Fibroblast of mammary gland (primary cell): ENCODE measurements at regions not wholly inside any gene's neighbourhood (a gene's known extent, or its start where the extent isn't known, plus 50 kb on each side); places are given as distances from the start of the nearest gene placed in this dataset.
A peak's percentile ranks its signal among the peaks of the same experiment; 100 is the strongest.

Experiments used
- DNase-seq: peaks from one replicate; pipeline ENCODE4 v3.0.0-alpha.2; 2010; ENCODE audit warnings: low read depth
- H3K4me3 ChIP-seq: 2 replicates; pipeline ENCODE4 v1.5.1; 2011; ENCODE audit warnings: low read depth, mild to moderate bottlenecking, low read length, moderate library complexity; ENCODE audit not compliant: control insufficient read depth
- CTCF ChIP-seq: conservative IDR thresholded peaks from 2 replicates; pipeline ENCODE4 v1.5.1; 2011; ENCODE audit warnings: low read depth, low read length, inconsistent platforms; ENCODE audit not compliant: control insufficient read depth, insufficient read depth

GRCh38 chr11:46223252-46223513 lies 54.3 kb upstream of the CREB3L1 start:
- no peak for TF ChIP-seq CTCF
- no peak for DNase-seq
- no peak overlapping the region for H3K4me3 ChIP-seq

GRCh38 chr11:46222490-46223251 lies 54.8 kb upstream of the CREB3L1 start:
- peak; percentile 18 for DNase-seq

DNA sequence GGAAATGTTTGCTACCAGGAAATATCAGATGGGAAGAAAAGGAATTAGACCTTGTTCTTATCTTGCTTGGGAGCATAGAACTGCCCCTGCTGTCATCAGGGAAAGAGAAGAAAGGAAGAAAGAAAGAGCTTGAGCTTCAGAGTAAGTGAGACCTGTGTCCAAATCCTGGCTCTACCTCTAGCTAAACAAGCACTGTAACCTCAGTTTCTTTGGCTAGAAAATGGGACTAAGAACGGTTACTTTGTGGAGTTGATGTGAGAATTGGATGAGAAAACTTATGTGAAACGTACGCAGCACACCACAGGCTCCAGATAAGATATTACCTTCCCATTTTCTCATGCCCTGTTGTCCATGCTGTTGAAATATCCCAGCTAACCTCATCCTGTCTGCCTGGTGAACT lies 57.1 kb upstream of the CREB3L1 start:
- H3K4me3 ChIP-seq, result no peak overlapping the region
- no peak for DNase-seq
- TF ChIP-seq CTCF, result no peak

More at GRCh38 chr11:46222490-46223251, 54.8 kb upstream of the CREB3L1 start:
- TF ChIP-seq CTCF, result peak; percentile 2
- no peak overlapping the region for H3K4me3 ChIP-seq

- TF ChIP-seq CTCF, result no peak
- H3K4me3 ChIP-seq, result no peak overlapping the region
- DNase-seq, result no peak
Measured at GRCh38 chr11:46216765-46217089, 60.7 kb upstream of the CREB3L1 start.

GRCh38 chr11:46216019-46216764 lies 61.3 kb upstream of the CREB3L1 start:
- no peak for DNase-seq
- no peak for TF ChIP-seq CTCF
- H3K4me3 ChIP-seq, result no peak overlapping the region

DNA sequence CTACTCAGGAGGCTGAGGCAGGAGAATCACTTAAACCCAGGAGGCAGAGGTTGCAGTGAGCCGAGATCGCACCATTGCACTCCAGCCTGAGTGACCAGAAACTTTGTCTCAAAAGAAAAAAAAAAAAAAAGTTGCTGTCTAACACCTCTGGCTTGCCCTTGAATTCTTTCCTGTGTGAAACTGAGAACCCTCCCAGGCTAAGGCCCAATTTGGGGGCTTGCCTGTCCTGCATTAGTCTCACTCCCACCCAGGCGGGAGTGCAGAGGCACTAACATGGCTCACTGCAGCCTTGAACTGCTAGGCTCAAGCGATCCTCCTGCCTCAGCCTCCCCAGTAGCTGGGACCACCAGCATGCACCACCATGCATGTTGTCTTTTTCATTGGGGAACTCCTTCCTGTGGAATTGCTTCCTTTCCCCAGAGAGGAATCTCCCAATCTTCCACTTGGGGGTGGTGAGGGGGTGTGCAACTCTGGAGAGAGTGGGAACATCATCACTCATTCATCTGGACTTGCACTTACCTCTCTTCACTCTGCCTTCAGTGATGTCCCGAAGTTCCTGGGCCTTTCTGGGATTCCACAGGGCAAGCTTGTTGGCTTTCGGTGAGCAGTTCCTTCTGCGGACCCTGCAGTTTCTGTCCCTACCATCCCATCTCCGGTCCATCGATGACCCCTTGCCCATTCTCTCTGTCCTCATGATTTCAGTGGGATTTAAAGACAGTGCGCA lies 62.1 kb upstream of the CREB3L1 start:
- TF ChIP-seq CTCF, result no peak
- no peak for DNase-seq
- no peak overlapping the region for H3K4me3 ChIP-seq
